PFSK-1 (cell line): ENCODE measurements at regions not wholly inside any gene's neighbourhood (a gene's known extent, or its start where the extent isn't known, plus 50 kb on each side); places are given as distances from the start of the nearest gene placed in this dataset.

Source experiments
- FOXP2 ChIP-seq: optimal IDR thresholded peaks from 2 replicates; pipeline ENCODE3; 2011; ENCODE audit warnings: borderline replicate concordance, control low read depth, inconsistent platforms; ENCODE audit not compliant: insufficient read depth; ENCODE audit errors: extremely low read length, extremely low read depth
- POLR2AphosphoS5 ChIP-seq: IDR thresholded peaks from 2 replicates; pipeline ENCODE4 v1.6.1; 2012; ENCODE audit warnings: low read depth, mild to moderate bottlenecking, control low read depth, low read length, moderate library complexity
- SIN3A ChIP-seq: IDR thresholded peaks from 2 replicates; pipeline ENCODE4 v1.6.1; 2012; ENCODE audit warnings: mild to moderate bottlenecking, low read length, moderate library complexity, borderline replicate concordance; ENCODE audit not compliant: insufficient read depth
- TAF1 ChIP-seq: IDR thresholded peaks from 2 replicates; pipeline ENCODE4 v1.6.1; 2012; ENCODE audit warnings: low read length, control low read depth, borderline replicate concordance; ENCODE audit not compliant: insufficient read depth
- TF ChIP-seq, protein P1 (sequence below), 2 experiments: IDR thresholded peaks; 2 replicates each; pipeline versions ENCODE4 v1.6.1 to v1.8.0; 2011 to 2012; ENCODE audit warnings: low read depth in 2 of 2, low read length in 2 of 2, control low read depth in 1 of 2, inconsistent platforms in 1 of 2, mild to moderate bottlenecking in 1 of 2, moderate library complexity in 1 of 2; ENCODE audit not compliant: insufficient read depth in 1 of 2

GRCh38 chr14:97697772-97698171 is 900.6 kb downstream of the VRK1 start:
- TF ChIP-seq FOXP2, result no peak
- no peak for TF ChIP-seq SIN3A
- TF ChIP-seq, protein P1, sequence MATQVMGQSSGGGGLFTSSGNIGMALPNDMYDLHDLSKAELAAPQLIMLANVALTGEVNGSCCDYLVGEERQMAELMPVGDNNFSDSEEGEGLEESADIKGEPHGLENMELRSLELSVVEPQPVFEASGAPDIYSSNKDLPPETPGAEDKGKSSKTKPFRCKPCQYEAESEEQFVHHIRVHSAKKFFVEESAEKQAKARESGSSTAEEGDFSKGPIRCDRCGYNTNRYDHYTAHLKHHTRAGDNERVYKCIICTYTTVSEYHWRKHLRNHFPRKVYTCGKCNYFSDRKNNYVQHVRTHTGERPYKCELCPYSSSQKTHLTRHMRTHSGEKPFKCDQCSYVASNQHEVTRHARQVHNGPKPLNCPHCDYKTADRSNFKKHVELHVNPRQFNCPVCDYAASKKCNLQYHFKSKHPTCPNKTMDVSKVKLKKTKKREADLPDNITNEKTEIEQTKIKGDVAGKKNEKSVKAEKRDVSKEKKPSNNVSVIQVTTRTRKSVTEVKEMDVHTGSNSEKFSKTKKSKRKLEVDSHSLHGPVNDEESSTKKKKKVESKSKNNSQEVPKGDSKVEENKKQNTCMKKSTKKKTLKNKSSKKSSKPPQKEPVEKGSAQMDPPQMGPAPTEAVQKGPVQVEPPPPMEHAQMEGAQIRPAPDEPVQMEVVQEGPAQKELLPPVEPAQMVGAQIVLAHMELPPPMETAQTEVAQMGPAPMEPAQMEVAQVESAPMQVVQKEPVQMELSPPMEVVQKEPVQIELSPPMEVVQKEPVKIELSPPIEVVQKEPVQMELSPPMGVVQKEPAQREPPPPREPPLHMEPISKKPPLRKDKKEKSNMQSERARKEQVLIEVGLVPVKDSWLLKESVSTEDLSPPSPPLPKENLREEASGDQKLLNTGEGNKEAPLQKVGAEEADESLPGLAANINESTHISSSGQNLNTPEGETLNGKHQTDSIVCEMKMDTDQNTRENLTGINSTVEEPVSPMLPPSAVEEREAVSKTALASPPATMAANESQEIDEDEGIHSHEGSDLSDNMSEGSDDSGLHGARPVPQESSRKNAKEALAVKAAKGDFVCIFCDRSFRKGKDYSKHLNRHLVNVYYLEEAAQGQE (IDR thresholded peaks at IDR 0.05; ENCODE audit: insufficient read depth in 1 of 2, low read depth in 2 of 2, low read length in 2 of 2), result no peak
- TF ChIP-seq TAF1, result no peak
- TF ChIP-seq POLR2AphosphoS5, result no peak

DNA sequence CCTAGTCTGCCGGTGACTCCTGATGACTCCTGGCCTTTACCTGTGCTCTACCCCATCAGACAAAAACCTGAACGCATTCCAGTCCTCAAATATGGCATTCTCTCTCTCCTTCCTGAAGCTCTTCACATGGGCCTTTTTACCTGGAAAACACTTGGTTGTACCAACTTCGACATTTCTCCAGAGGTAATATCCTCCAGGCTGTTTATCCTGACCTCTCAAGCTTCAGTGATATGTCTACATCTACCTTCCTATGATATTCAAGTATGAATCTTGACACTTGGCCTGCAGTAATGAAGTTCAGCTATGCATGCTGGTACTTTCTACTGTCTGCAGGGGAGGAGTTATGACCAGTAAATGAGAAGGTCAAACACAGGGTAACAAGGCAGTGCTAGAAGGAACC is 901.8 kb downstream of the VRK1 start:
- TF ChIP-seq, protein P1 (IDR thresholded peaks at IDR 0.05; ENCODE audit: insufficient read depth in 1 of 2, low read depth in 2 of 2, low read length in 2 of 2), result no peak
- TF ChIP-seq TAF1 (no peak), POLR2AphosphoS5 (no peak), FOXP2 (no peak)

- TF ChIP-seq SIN3A, result no peak
- TF ChIP-seq, protein P1 (IDR thresholded peaks at IDR 0.05; ENCODE audit: insufficient read depth in 1 of 2, low read depth in 2 of 2, low read length in 2 of 2), result no peak
- TF ChIP-seq FOXP2, result no peak
- no peak for TF ChIP-seq TAF1
- no peak for TF ChIP-seq POLR2AphosphoS5
Observed at GRCh38 chr14:97703006-97703760, 906.0 kb downstream of the VRK1 start.

- TF ChIP-seq SIN3A, result no peak
- no peak for TF ChIP-seq FOXP2
- no peak for TF ChIP-seq POLR2AphosphoS5
- TF ChIP-seq, protein P1 (IDR thresholded peaks at IDR 0.05; ENCODE audit: insufficient read depth in 1 of 2, low read depth in 2 of 2, low read length in 2 of 2), result no peak
- no peak for TF ChIP-seq TAF1
Observed at GRCh38 chr14:97704316-97704885, 907.2 kb downstream of the VRK1 start.

GRCh38 chr14:97705107-97705506 is 907.9 kb downstream of the VRK1 start:
- no peak for TF ChIP-seq SIN3A
- TF ChIP-seq FOXP2, result no peak
- no peak for TF ChIP-seq POLR2AphosphoS5
